GM23338 (cell line): ENCODE measurements at regions not wholly inside any gene's neighbourhood (a gene's known extent, or its start where the extent isn't known, plus 50 kb on each side); places are given as distances from the start of the nearest gene placed in this dataset.
A peak's percentile ranks its signal among the peaks of the same experiment; 100 is the strongest.

Source experiments
- ATAC-seq: fragments of 200-7000 bp; cut with Tn5 transposase; 3 replicates; pipeline ENCODE4 v1.9.1; 2020
- DNase-seq: peaks from one replicate; pipeline ENCODE4 v3.0.0-alpha.2; 2015; ENCODE audit warnings: low spot score
- H2AFZ ChIP-seq: fragments of 200-600 bp; sonication (generic); 2 replicates; pipeline ENCODE4 v1.8.0; 2016; ENCODE audit warnings: antibody characterized with exemption, mild to moderate bottlenecking, moderate library complexity
- H3F3A ChIP-seq: fragments of 200-600 bp; sonication (generic); replicated peaks from 2 replicates; pipeline ENCODE4 v1.8.0; 2017; ENCODE audit warnings: antibody characterized with exemption, mixed run types, low read depth
- H3K27ac ChIP-seq: fragments of 200-600 bp; sonication (generic); 2 replicates; pipeline ENCODE4 v1.6.1; 2016; ENCODE audit warnings: low read depth
- H3K27me3 ChIP-seq: fragments of 200-600 bp; sonication (generic); 2 replicates; pipeline ENCODE4 v1.8.0; 2016; ENCODE audit warnings: mild to moderate bottlenecking, mixed run types, moderate library complexity; ENCODE audit not compliant: insufficient read depth
- H3K36me3 ChIP-seq: fragments of 200-600 bp; sonication (generic); 2 replicates; pipeline ENCODE4 v1.8.0; 2016; ENCODE audit warnings: mild to moderate bottlenecking; ENCODE audit not compliant: insufficient read depth
- H3K4me1 ChIP-seq: fragments of 200-600 bp; sonication (generic); 2 replicates; pipeline ENCODE4 v1.8.0; 2016; ENCODE audit warnings: mild to moderate bottlenecking, moderate library complexity; ENCODE audit not compliant: insufficient read depth
- H3K4me2 ChIP-seq: fragments of 200-600 bp; sonication (generic); 2 replicates; pipeline ENCODE4 v1.7.1; 2017; ENCODE audit warnings: mixed run types
- H3K4me3 ChIP-seq: fragments of 200-600 bp; sonication (generic); 2 replicates; pipeline ENCODE4 v1.6.1; 2016; ENCODE audit warnings: mixed run types
- H3K79me2 ChIP-seq: fragments of 200-600 bp; sonication (generic); replicated peaks from 2 replicates; pipeline ENCODE4 v1.8.0; 2017; ENCODE audit warnings: mild to moderate bottlenecking; ENCODE audit not compliant: insufficient read depth
- H3K9me2 ChIP-seq: fragments of 200-600 bp; sonication (generic); 2 replicates; pipeline ENCODE4 v1.8.0; 2017; ENCODE audit not compliant: insufficient read depth
- H4K20me1 ChIP-seq: fragments of 200-600 bp; sonication (generic); replicated peaks from 2 replicates; pipeline ENCODE4 v1.8.0; 2017; ENCODE audit warnings: mild to moderate bottlenecking; ENCODE audit not compliant: insufficient read depth
- H3K27ac Mint-ChIP-seq: 2 replicates; pipeline ENCODE4 v1.8.0; 2020; ENCODE audit warnings: inconsistent platforms, mild to moderate bottlenecking, moderate library complexity, mixed read lengths
- H3K27me3 Mint-ChIP-seq: 3 replicates; pipeline ENCODE4 v1.8.0; 2022; ENCODE audit warnings: low read depth, mild to moderate bottlenecking, moderate library complexity, mixed read lengths, inconsistent platforms; ENCODE audit not compliant: insufficient read depth, poor library complexity
- H3K36me3 Mint-ChIP-seq: 3 replicates; pipeline ENCODE4 v1.8.0; 2021; ENCODE audit warnings: low read depth, mild to moderate bottlenecking, inconsistent platforms, moderate library complexity, mixed read lengths
- H3K4me1 Mint-ChIP-seq: 3 replicates; pipeline ENCODE4 v1.8.0; 2020; ENCODE audit warnings: mild to moderate bottlenecking, inconsistent platforms, mixed read lengths
- H3K4me3 Mint-ChIP-seq: 3 replicates; pipeline ENCODE4 v1.8.0; 2021; ENCODE audit warnings: moderate library complexity, mild to moderate bottlenecking, inconsistent platforms, mixed read lengths
- H3K9me3 Mint-ChIP-seq: 3 replicates; pipeline ENCODE4 v1.8.0; 2020; ENCODE audit warnings: moderate library complexity, mild to moderate bottlenecking, inconsistent platforms, mixed read lengths
- CREB1 ChIP-seq: fragments of 250-450 bp; sonication (Bioruptor Pico); IDR thresholded peaks from 2 replicates; pipeline ENCODE4 v1.5.0; 2020; ENCODE audit warnings: low read depth, mild to moderate bottlenecking, moderate library complexity
- ETS1 ChIP-seq: IDR thresholded peaks from 2 replicates; pipeline ENCODE4 v1.6.1; 2016; ENCODE audit warnings: antibody characterized with exemption
- EZH2 ChIP-seq: fragments of 200-600 bp; sonication (generic); IDR thresholded peaks from one replicate; pipeline ENCODE4 v1.8.0; 2017; ENCODE audit warnings: antibody characterized with exemption, mild to moderate bottlenecking, low read depth; ENCODE audit not compliant: unreplicated experiment
- EZH2phosphoT487 ChIP-seq: fragments of 200-600 bp; sonication (generic); IDR thresholded peaks from one replicate; pipeline ENCODE4 v1.8.1; 2018; ENCODE audit warnings: antibody characterized with exemption; ENCODE audit not compliant: unreplicated experiment
- JUNB ChIP-seq: IDR thresholded peaks from one replicate; pipeline ENCODE4 v1.6.1; 2016; ENCODE audit warnings: antibody characterized with exemption; ENCODE audit not compliant: unreplicated experiment
- POLR2AphosphoS5 ChIP-seq: IDR thresholded peaks from 2 replicates; pipeline ENCODE4 v1.6.1; 2016; ENCODE audit warnings: antibody characterized with exemption, low read depth
- ZNF114 ChIP-seq: fragments of 250-450 bp; sonication (Bioruptor Pico); IDR thresholded peaks from 2 replicates; pipeline ENCODE4 v1.5.0; 2020; ENCODE audit warnings: mild to moderate bottlenecking, moderate library complexity

GRCh38 chr3:130823241-130823884 is 70.5 kb upstream of the ATP2C1 start:
- Mint-ChIP-seq H3K36me3 (no peaks in the 10 kb centered on the region), H3K27ac (no peak overlapping the region), H3K9me3 (no peaks in the 10 kb centered on the region), H3K4me1 (peaks cover 20% of the 10 kb centered on the region), H3K4me3 (no peak overlapping the region), H3K27me3 (no peaks in the 10 kb centered on the region)
- no peak for TF ChIP-seq POLR2AphosphoS5
- ATAC-seq (no peak), DNase-seq (no peak)
- Histone ChIP-seq H3K79me2 (no peaks in the 10 kb centered on the region), H4K20me1 (no peaks in the 10 kb centered on the region), H3K36me3 (no peaks in the 10 kb centered on the region), H3K27ac (no peak overlapping the region), H3K4me3 (no peak overlapping the region), H2AFZ (no peak overlapping the region), H3K27me3 (no peaks in the 10 kb centered on the region), H3K4me1 (peaks cover 3% of the 10 kb centered on the region), H3K9me2 (peaks cover 10% of the 10 kb centered on the region), H3F3A (no peaks in the 10 kb centered on the region), H3K4me2 (no peak overlapping the region)

- TF ChIP-seq ETS1, result no peak
- TF ChIP-seq ZNF114 (CRISPR knock-in tag), result no peak
- Histone ChIP-seq H4K20me1 (no peaks in the 10 kb centered on the region), H3K79me2 (no peaks in the 10 kb centered on the region), H3K9me2 (peaks cover 10% of the 10 kb centered on the region), H3K27ac (no peak overlapping the region), H3K27me3 (no peaks in the 10 kb centered on the region), H3K4me1 (peaks cover 9% of the 10 kb centered on the region), H3K4me3 (no peak overlapping the region), H3K36me3 (no peaks in the 10 kb centered on the region), H3F3A (no peaks in the 10 kb centered on the region), H2AFZ (peak overlapping the region; percentile 80; the same call in 1 of the 2 replicates), H3K4me2 (no peak overlapping the region)
- Mint-ChIP-seq H3K27me3 (no peaks in the 10 kb centered on the region), H3K4me3 (no peak overlapping the region), H3K27ac (no peak overlapping the region), H3K9me3 (no peaks in the 10 kb centered on the region), H3K4me1 (peaks cover 18% of the 10 kb centered on the region; the same call in 2 of the 3 replicates), H3K36me3 (no peaks in the 10 kb centered on the region)
- no peak for DNase-seq
- ATAC-seq, result no peak
These were observed 69.9 kb upstream of the ATP2C1 start for GRCh38 chr3:130823996-130824395.

GRCh38 chr3:130825762-130826299 is 68.1 kb upstream of the ATP2C1 start:
- Histone ChIP-seq H4K20me1 (no peaks in the 10 kb centered on the region), H3K36me3 (no peaks in the 10 kb centered on the region), H3K4me1 (peaks cover 26% of the 10 kb centered on the region), H3K27me3 (no peaks in the 10 kb centered on the region), H3K4me2 (no peak overlapping the region), H3F3A (no peaks in the 10 kb centered on the region), H2AFZ (0 out of 2 replicates have a peak overlapping the region, but pooled peaks have one; percentile 33), H3K79me2 (no peaks in the 10 kb centered on the region), H3K9me2 (peaks cover 6% of the 10 kb centered on the region), H3K27ac (no peak overlapping the region), H3K4me3 (no peak overlapping the region)
- peaks cover 31% of the 10 kb centered on the region for H3K4me1 Mint-ChIP-seq
- no peaks in the 10 kb centered on the region for H3K36me3 Mint-ChIP-seq
- no peak overlapping the region for H3K27ac Mint-ChIP-seq
- ATAC-seq (no peak), DNase-seq (no peak)
- H3K4me3 Mint-ChIP-seq, result no peak overlapping the region
- no peaks in the 10 kb centered on the region for H3K9me3 Mint-ChIP-seq
- TF ChIP-seq CREB1 (CRISPR knock-in tag) (no peak), ETS1 (no peak), EZH2 (no peak), ZNF114 (CRISPR knock-in tag) (no peak), JUNB (no peak), EZH2phosphoT487 (no peak)
- no peaks in the 10 kb centered on the region for H3K27me3 Mint-ChIP-seq
